GOT3 (cell line): ENCODE measurements at regions not wholly inside any gene's neighbourhood (a gene's known extent, or its start where the extent isn't known, plus 50 kb on each side); places are given as distances from the start of the nearest gene placed in this dataset.
"Not testable (repeated sequence)": the region's sequence is repeated elsewhere in the genome, so short reads cannot be mapped to it uniquely, and the experiment has no call there.

Experiments
- DNase-seq: peaks from one replicate; lab custom pipeline; 2025; ENCODE audit warnings: mixed read lengths; lab: John Stamatoyannopoulos, UW

- DNase-seq: no peak
These were observed 322.0 kb downstream of the SUCLG1 start for GRCh38 chr2:84137034-84137433.

- no peak for DNase-seq
These were observed 326.7 kb downstream of the SUCLG1 start for GRCh38 chr2:84132370-84132769.

GRCh38 chr2:84131278-84131830, 327.7 kb downstream of the SUCLG1 start:
- no peak for DNase-seq

GRCh38 chr2:84129018-84129417, 330.1 kb downstream of the SUCLG1 start:
- no peak for DNase-seq

GRCh38 chr2:84127812-84128211, 331.3 kb downstream of the SUCLG1 start:
- not testable (repeated sequence) for DNase-seq

GRCh38 chr2:84126530-84126929, 332.6 kb downstream of the SUCLG1 start:
- no peak for DNase-seq

- no peak for DNase-seq
These were observed 333.0 kb downstream of the SUCLG1 start for GRCh38 chr2:84126084-84126483.

- no peak for DNase-seq
These were observed 342.9 kb downstream of the SUCLG1 start for GRCh38 chr2:84116143-84116542.

- no peak for DNase-seq
These were observed 343.8 kb downstream of the SUCLG1 start for GRCh38 chr2:84115173-84115857.

GRCh38 chr2:84103816-84104527, 355.1 kb downstream of the SUCLG1 start:
- DNase-seq: not testable (repeated sequence)

- DNase-seq: no peak
These were observed 356.8 kb downstream of the SUCLG1 start for GRCh38 chr2:84102274-84102673.

GRCh38 chr2:84088656-84089055, 370.4 kb downstream of the SUCLG1 start:
- no peak for DNase-seq

- no peak for DNase-seq
These were observed 373.5 kb downstream of the SUCLG1 start for GRCh38 chr2:84085562-84085961.

GRCh38 chr2:84084856-84085255, 374.2 kb downstream of the SUCLG1 start:
- no peak for DNase-seq

- DNase-seq: no peak
These were observed 375.1 kb downstream of the SUCLG1 start for GRCh38 chr2:84083984-84084383.

GRCh38 chr2:84078471-84078870, 380.6 kb downstream of the SUCLG1 start:
- no peak for DNase-seq

- DNase-seq: no peak
These were observed 381.6 kb downstream of the SUCLG1 start for GRCh38 chr2:84077496-84077895.

- DNase-seq: no peak
These were observed 388.0 kb downstream of the SUCLG1 start for GRCh38 chr2:84071050-84071449.

- no peak for DNase-seq
These were observed 393.2 kb downstream of the SUCLG1 start for GRCh38 chr2:84065857-84066256.

- no peak for DNase-seq
These were observed 401.0 kb downstream of the SUCLG1 start for GRCh38 chr2:84057917-84058560.

- no peak for DNase-seq
These were observed 403.3 kb downstream of the SUCLG1 start for GRCh38 chr2:84055816-84056215.

GRCh38 chr2:84054577-84054976, 404.5 kb downstream of the SUCLG1 start:
- DNase-seq: not testable (repeated sequence)

GRCh38 chr2:84052913-84053312, 406.2 kb downstream of the SUCLG1 start:
- no peak for DNase-seq
